Osteocyte (in vitro differentiated cells): ENCODE measurements at regions not wholly inside any gene's neighbourhood (a gene's known extent, or its start where the extent isn't known, plus 50 kb on each side); places are given as distances from the start of the nearest gene placed in this dataset.

Source experiments
- DNase-seq: peaks from one replicate; pipeline ENCODE4 v3.0.0; 2021; ENCODE audit warnings: mixed read lengths; ENCODE audit not compliant: unreplicated experiment; ENCODE audit errors: extremely low spot score
- H3K27ac Mint-ChIP-seq: one replicate; pipeline ENCODE4 v1.8.0; 2021; ENCODE audit warnings: mild to moderate bottlenecking, mixed read lengths; ENCODE audit not compliant: unreplicated experiment
- H3K27me3 Mint-ChIP-seq: one replicate; pipeline ENCODE4 v1.8.0; 2021; ENCODE audit warnings: mixed read lengths; ENCODE audit not compliant: unreplicated experiment
- H3K36me3 Mint-ChIP-seq: one replicate; pipeline ENCODE4 v1.8.0; 2021; ENCODE audit warnings: mixed read lengths; ENCODE audit not compliant: unreplicated experiment
- H3K4me1 Mint-ChIP-seq: one replicate; pipeline ENCODE4 v1.8.0; 2021; ENCODE audit warnings: mixed read lengths; ENCODE audit not compliant: unreplicated experiment
- H3K4me3 Mint-ChIP-seq: one replicate; pipeline ENCODE4 v1.8.0; 2021; ENCODE audit warnings: mild to moderate bottlenecking, moderate library complexity, mixed read lengths; ENCODE audit not compliant: unreplicated experiment
- H3K9me3 Mint-ChIP-seq: one replicate; pipeline ENCODE4 v1.8.0; 2021; ENCODE audit warnings: mixed read lengths; ENCODE audit not compliant: unreplicated experiment
- TF ChIP-seq, protein P1 (sequence below): fragments of 200-600 bp; sonication (generic); IDR thresholded peaks from 2 replicates; pipeline ENCODE4 v1.5.0; 2021; ENCODE audit warnings: antibody characterized with exemption, mild to moderate bottlenecking, moderate library complexity

DNA sequence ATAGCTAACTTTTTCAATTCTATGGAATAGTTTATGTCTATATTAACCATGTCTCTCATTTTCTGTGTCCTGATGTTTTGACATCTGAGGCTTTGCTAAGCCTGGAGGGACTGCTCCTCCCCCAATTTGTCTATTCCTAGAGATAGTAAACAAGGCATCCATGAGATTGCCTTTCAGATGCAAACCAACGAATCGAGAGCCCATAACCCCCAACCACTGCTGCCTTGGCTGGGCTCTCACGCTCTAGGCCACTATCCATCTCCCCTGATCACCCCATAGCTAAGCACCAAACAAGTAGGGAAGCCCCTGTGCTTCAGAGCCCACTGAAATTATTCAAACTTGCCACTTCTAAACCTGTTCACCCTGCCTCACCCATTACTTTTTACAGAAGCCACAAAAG, 437.7 kb downstream of the SETD4 start:
- H3K36me3 Mint-ChIP-seq = peaks cover 3% of the 10 kb centered on the region
- no peak for DNase-seq
- H3K27me3 Mint-ChIP-seq = no peaks in the 10 kb centered on the region
- peaks cover 5% of the 10 kb centered on the region for H3K4me1 Mint-ChIP-seq
- TF ChIP-seq, protein P1, sequence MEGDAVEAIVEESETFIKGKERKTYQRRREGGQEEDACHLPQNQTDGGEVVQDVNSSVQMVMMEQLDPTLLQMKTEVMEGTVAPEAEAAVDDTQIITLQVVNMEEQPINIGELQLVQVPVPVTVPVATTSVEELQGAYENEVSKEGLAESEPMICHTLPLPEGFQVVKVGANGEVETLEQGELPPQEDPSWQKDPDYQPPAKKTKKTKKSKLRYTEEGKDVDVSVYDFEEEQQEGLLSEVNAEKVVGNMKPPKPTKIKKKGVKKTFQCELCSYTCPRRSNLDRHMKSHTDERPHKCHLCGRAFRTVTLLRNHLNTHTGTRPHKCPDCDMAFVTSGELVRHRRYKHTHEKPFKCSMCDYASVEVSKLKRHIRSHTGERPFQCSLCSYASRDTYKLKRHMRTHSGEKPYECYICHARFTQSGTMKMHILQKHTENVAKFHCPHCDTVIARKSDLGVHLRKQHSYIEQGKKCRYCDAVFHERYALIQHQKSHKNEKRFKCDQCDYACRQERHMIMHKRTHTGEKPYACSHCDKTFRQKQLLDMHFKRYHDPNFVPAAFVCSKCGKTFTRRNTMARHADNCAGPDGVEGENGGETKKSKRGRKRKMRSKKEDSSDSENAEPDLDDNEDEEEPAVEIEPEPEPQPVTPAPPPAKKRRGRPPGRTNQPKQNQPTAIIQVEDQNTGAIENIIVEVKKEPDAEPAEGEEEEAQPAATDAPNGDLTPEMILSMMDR = no peak
- peaks cover 3% of the 10 kb centered on the region for H3K9me3 Mint-ChIP-seq
- H3K4me3 Mint-ChIP-seq = no peak overlapping the region
- H3K27ac Mint-ChIP-seq = no peak overlapping the region

DNA sequence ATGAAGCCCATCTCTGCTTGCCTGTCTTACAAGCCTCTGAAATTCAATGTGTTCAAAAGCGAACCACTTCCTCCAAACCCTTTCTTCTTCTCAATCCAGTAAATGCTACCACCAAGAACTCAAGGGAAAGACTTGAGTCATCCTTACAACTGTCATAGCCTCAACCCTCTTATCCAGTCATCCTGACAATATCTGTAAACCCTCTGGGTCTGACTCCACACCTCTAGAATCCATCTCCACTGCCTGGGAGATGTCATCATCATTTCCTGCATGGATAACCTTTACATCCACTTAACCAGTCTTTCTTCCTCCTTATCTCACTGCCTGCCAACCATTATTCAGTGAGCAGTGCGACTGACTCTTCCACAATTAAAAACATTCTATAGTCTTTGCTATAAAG, 441.1 kb downstream of the SETD4 start:
- Mint-ChIP-seq H3K4me3 (no peak overlapping the region), H3K4me1 (peaks cover 11% of the 10 kb centered on the region), H3K36me3 (peaks cover 3% of the 10 kb centered on the region), H3K9me3 (peaks cover 3% of the 10 kb centered on the region), H3K27me3 (no peaks in the 10 kb centered on the region), H3K27ac (no peak overlapping the region)
- DNase-seq = no peak
- TF ChIP-seq, protein P1 = no peak

DNA sequence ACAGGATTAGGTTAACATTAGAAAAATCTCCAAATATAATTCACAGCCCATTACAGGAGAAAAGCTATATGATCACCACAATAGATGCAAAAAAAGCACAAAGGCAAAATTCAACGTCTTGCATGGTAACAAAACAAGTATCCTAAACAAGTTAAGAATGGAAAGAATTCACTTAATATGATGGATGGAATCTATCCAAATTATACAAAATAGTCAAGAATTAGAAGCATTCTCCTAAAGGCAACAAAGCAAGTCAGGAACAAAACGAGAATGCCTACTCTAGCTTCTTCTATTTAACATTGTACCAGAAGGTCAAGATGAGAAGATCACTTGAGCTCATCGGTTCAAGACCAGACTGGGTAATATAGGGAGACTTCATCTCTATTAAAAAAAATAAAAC, 442.8 kb downstream of the SETD4 start:
- H3K27me3 Mint-ChIP-seq = no peaks in the 10 kb centered on the region
- DNase-seq = no peak
- H3K4me3 Mint-ChIP-seq = no peak overlapping the region
- H3K4me1 Mint-ChIP-seq = peaks cover 13% of the 10 kb centered on the region
- no peaks in the 10 kb centered on the region for H3K9me3 Mint-ChIP-seq
- no peaks in the 10 kb centered on the region for H3K36me3 Mint-ChIP-seq
- TF ChIP-seq, protein P1 = no peak
- H3K27ac Mint-ChIP-seq = no peak overlapping the region

DNA sequence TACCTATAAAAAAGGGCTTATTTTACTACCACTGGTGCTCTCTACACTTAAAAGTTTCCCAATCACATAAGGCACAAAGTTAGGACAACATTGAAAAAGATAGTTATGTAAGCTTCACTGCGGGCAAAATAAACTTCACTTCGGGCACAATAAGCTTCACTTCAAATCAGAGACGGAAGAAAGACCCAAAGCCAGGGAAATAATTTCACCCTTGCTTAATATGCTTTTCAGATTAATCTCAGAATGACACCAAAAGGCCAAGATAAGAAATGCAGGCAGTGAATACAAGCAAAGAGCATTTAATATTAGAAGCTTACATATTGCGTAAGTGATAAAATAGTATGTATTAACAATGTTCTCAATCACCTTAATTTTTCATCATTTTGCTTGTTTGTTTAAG, 444.2 kb downstream of the SETD4 start:
- H3K4me3 Mint-ChIP-seq = no peak overlapping the region
- H3K9me3 Mint-ChIP-seq = no peaks in the 10 kb centered on the region
- TF ChIP-seq, protein P1 = peak; percentile 75
- no peaks in the 10 kb centered on the region for H3K36me3 Mint-ChIP-seq
- H3K27ac Mint-ChIP-seq = peak overlapping the region; percentile 14
- DNase-seq = no peak
- peaks cover 16% of the 10 kb centered on the region for H3K4me1 Mint-ChIP-seq
- no peaks in the 10 kb centered on the region for H3K27me3 Mint-ChIP-seq

DNA sequence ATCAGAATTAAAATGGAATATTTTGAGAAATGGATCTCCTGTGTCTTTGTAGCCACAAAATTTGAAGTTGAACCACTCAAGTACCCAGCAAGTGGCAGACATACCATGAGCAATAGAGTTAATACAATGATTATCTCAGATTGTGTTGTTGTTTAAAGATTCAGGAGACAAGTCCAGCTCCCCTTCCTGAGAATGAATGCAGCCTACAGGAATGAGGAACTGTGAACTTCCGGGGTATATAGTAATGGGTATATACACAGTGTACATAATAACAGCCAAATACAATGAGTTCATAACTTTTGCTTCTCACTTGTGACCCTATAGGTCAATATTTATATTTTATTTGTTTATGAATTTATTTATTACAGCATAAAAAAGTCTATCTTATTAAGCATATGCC, 445.0 kb downstream of the SETD4 start:
- no peak for DNase-seq
- Mint-ChIP-seq H3K27ac (no peak overlapping the region), H3K4me1 (peaks cover 16% of the 10 kb centered on the region), H3K27me3 (no peaks in the 10 kb centered on the region), H3K4me3 (no peak overlapping the region), H3K9me3 (no peaks in the 10 kb centered on the region), H3K36me3 (no peaks in the 10 kb centered on the region)
- TF ChIP-seq, protein P1 = no peak
